Lung (tissue), 11 donors: ENCODE measurements at regions not wholly inside any gene's neighbourhood (a gene's known extent, or its start where the extent isn't known, plus 50 kb on each side); places are given as distances from the start of the nearest gene placed in this dataset.

ENCODE experiments used
- ATAC-seq: fragments of 200-7000 bp; cut with Tn5 transposase; one replicate; pipeline ENCODE4 v1.9.1; 2020; ENCODE audit warnings: moderate number of reproducible peaks; ENCODE audit not compliant: insufficient read depth, low FRiP score
- DNase-seq, 3 donors: peaks; one replicate each; pipeline ENCODE4 v3.0.0-alpha.2; 2013 to 2017
- H3K27ac ChIP-seq, 2 donors: one replicate each; pipeline ENCODE4 v1.5.1; 2013; ENCODE audit warnings: mild to moderate bottlenecking in 2 of 2, moderate library complexity in 2 of 2, control low read depth in 1 of 2, inconsistent platforms in 1 of 2, low read depth in 1 of 2, low read length in 1 of 2
- H3K27me3 ChIP-seq, 3 donors: one replicate each; pipeline ENCODE4 v1.5.1; 2013; ENCODE audit warnings: low read length in 2 of 3; ENCODE audit not compliant: control insufficient read depth in 3 of 3, insufficient read depth in 3 of 3
- H3K36me3 ChIP-seq, 4 donors: one replicate each; pipeline ENCODE4 v1.5.1; 2013; ENCODE audit warnings: low read length in 4 of 4, mild to moderate bottlenecking in 1 of 4, moderate library complexity in 1 of 4; ENCODE audit not compliant: control insufficient read depth in 4 of 4, insufficient read depth in 4 of 4
- H3K4me1 ChIP-seq, 5 donors: one replicate each; pipeline ENCODE4 v1.5.1; 2013; ENCODE audit warnings: low read length in 5 of 5, mild to moderate bottlenecking in 2 of 5, moderate library complexity in 1 of 5; ENCODE audit not compliant: control insufficient read depth in 5 of 5, insufficient read depth in 5 of 5
- H3K4me3 ChIP-seq: one replicate; pipeline ENCODE4 v1.5.1; 2013; ENCODE audit warnings: mild to moderate bottlenecking, control low read depth, moderate library complexity
- H3K9ac ChIP-seq, 2 donors: one replicate each; pipeline ENCODE4 v1.5.1; 2013; ENCODE audit warnings: low read length in 2 of 2, control low read depth in 1 of 2; ENCODE audit not compliant: insufficient read depth in 1 of 2
- H3K9me3 ChIP-seq, 4 donors: one replicate each; pipeline ENCODE4 v1.5.1; 2013; ENCODE audit warnings: low read length in 3 of 4, mild to moderate bottlenecking in 1 of 4, moderate library complexity in 1 of 4; ENCODE audit not compliant: control insufficient read depth in 4 of 4, insufficient read depth in 3 of 4
- WGBS, 2 donors: extraction: QIAGEN DNeasy Blood & Tissue Kit; methylation state at CpG; one replicate each; pipeline ENCODE4 v1.1.7; 2013; 5-methylcytosine and 5-hydroxymethylcytosine counted together
- TF ChIP-seq, protein P1 (sequence below): IDR thresholded peaks from 2 replicates; pipeline ENCODE4 v1.5.1; 2012; ENCODE audit warnings: mild to moderate bottlenecking; ENCODE audit errors: control extremely low read depth, extremely low read depth
- donor health status: control.
- donor health status: control.
- donor health status: Bipolar disorder and iron deficiency.
- donor health status: healthy.
- donor health status: DM: yes; HTN: yes; CAD: no.

DNA sequence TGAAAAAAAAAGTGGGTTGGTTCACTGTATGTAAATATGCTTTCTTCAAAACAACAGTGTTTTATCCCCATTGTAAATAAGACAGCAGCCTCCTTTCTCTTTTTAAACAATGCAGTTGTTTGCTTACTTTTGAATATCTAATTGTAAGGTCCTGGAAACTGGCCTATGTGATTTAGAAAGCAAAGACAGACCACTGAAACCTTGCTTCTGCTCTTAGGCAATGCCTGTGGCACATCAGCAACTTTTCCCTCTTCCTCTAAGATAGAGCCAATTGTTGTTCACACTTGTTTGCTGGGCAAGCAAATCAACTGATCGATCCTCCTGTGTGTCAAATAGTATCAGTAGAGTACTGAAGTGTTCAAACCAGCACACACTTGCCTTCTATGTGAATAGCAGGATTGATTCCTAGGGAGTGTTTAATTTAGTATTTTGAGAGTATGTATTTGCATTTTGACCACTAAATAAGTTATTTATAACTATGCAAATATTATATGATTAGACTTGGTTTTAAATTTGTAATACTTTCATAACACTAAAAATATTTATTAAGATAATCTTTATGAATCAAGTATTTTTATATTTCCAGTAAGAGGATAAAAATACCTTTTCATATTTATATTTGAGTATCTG, 55.4 kb upstream of the GRPR start:
- ATAC-seq (no peak), DNase-seq (no peak)
- Histone ChIP-seq H3K9ac (no peak overlapping the region), H3K27ac (no peak overlapping the region), H3K4me1 (no peaks in the 10 kb centered on the region), H3K9me3 (no peaks in the 10 kb centered on the region), H3K36me3 (no peaks in the 10 kb centered on the region), H3K4me3 (no peak overlapping the region), H3K27me3 (peaks cover 0 to 25% (median 5%) of the 10 kb centered on the region in 3 donors)
- 55 to 65% methylated on average over 1 of the region's 1 CpG for WGBS, 2 donors
- TF ChIP-seq, protein P1, sequence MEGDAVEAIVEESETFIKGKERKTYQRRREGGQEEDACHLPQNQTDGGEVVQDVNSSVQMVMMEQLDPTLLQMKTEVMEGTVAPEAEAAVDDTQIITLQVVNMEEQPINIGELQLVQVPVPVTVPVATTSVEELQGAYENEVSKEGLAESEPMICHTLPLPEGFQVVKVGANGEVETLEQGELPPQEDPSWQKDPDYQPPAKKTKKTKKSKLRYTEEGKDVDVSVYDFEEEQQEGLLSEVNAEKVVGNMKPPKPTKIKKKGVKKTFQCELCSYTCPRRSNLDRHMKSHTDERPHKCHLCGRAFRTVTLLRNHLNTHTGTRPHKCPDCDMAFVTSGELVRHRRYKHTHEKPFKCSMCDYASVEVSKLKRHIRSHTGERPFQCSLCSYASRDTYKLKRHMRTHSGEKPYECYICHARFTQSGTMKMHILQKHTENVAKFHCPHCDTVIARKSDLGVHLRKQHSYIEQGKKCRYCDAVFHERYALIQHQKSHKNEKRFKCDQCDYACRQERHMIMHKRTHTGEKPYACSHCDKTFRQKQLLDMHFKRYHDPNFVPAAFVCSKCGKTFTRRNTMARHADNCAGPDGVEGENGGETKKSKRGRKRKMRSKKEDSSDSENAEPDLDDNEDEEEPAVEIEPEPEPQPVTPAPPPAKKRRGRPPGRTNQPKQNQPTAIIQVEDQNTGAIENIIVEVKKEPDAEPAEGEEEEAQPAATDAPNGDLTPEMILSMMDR: no peak

- H3K27ac ChIP-seq: no peak overlapping the region
- no peak overlapping the region for H3K4me3 ChIP-seq
- H3K36me3 ChIP-seq: no peaks in the 10 kb centered on the region
- no peaks in the 10 kb centered on the region for H3K4me1 ChIP-seq
- H3K27me3 ChIP-seq: peaks cover 0 to 34% (median 12%) of the 10 kb centered on the region in 3 donors
- H3K9ac ChIP-seq: no peak overlapping the region
- ATAC-seq: no peak
- no peaks in the 10 kb centered on the region for H3K9me3 ChIP-seq
- TF ChIP-seq, protein P1: no peak
- 97 to 100% methylated on average over 1 of the region's 1 CpG for WGBS, 2 donors
- DNase-seq: no peak
Observed at GRCh38 chrX:16063921-16064320, 59.4 kb upstream of the GRPR start.

DNA sequence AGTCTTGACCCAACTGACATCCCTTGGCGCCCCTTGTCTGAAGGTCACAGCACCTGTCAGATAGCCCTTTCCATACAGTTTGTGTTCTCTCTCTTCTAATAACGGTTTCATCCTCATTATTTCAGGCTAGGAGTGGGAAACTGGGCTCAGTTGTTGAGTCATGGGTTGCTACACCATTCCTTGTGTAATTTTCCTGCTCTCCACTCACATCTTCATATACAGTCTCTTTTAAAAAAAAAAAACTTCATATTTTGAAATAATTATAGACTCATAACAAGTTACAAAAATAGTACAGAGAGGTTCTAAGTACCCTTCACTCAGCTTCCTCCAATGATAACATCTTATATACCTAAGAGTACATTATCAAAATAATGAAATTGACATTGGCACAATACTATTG, 60.2 kb upstream of the GRPR start:
- TF ChIP-seq, protein P1: no peak
- WGBS, 2 donors: 49 to 66% methylated on average over 2 of the region's 2 CpGs

DNA sequence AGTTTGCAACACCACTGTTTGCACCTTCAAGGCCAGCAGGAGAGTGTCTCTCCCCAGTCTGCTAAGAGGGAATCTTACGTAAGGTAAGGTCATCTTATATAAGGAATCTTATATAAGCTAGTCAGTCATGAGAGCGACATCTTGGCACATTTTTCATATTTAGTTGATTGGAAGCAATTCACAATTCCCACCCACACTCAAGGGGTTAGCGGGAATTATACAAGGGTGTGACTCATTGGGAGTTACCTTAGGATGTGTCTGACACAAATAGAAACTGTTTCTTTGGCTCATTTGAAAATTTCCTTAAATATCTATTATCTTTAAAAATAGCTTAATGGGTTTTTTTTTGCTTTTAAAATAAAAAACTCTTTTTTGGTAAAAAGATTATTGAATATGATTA, 62.1 kb upstream of the GRPR start:
- TF ChIP-seq, protein P1: no peak
- Histone ChIP-seq H3K27me3 (peaks cover 0 to 32% (median 14%) of the 10 kb centered on the region in 3 donors), H3K9me3 (no peaks in the 10 kb centered on the region), H3K4me3 (no peak overlapping the region), H3K9ac (no peak overlapping the region), H3K27ac (no peak overlapping the region), H3K36me3 (no peaks in the 10 kb centered on the region), H3K4me1 (no peaks in the 10 kb centered on the region)
- DNase-seq (no peak), ATAC-seq (no peak)
- WGBS, 2 donors: 94 to 96% methylated on average over 3 of the region's 3 CpGs

More for the DNA sequence above, 60.2 kb upstream of the GRPR start:
- no peaks in the 10 kb centered on the region for H3K36me3 ChIP-seq
- H3K27me3 ChIP-seq: peaks cover 0 to 34% (median 12%) of the 10 kb centered on the region in 3 donors
- no peaks in the 10 kb centered on the region for H3K4me1 ChIP-seq
- no peak for DNase-seq
- no peak overlapping the region for H3K4me3 ChIP-seq
- no peak for ATAC-seq
- H3K9me3 ChIP-seq: no peaks in the 10 kb centered on the region
- no peak overlapping the region for H3K27ac ChIP-seq
- H3K9ac ChIP-seq: no peak overlapping the region
